GM21526 (cell line): ENCODE measurements at regions not wholly inside any gene's neighbourhood (a gene's known extent, or its start where the extent isn't known, plus 50 kb on each side); places are given as distances from the start of the nearest gene placed in this dataset.

Source experiments
- ATAC-seq: cut with Tn5 transposase; IDR thresholded peaks from one replicate; pipeline ENCODE4 v1.9.1; 2021; ENCODE audit warnings: moderate library complexity; ENCODE audit not compliant: unreplicated experiment, low FRiP score

- ATAC-seq: no peak
Observed at GRCh38 chr10:33461295-33461640, 126.8 kb upstream of the NRP1 start.

GRCh38 chr10:33460505-33461294 is 126.2 kb upstream of the NRP1 start:
- ATAC-seq: no peak

GRCh38 chr10:33459602-33460001 is 125.1 kb upstream of the NRP1 start:
- no peak for ATAC-seq

GRCh38 chr10:33455029-33455428 is 120.6 kb upstream of the NRP1 start:
- no peak for ATAC-seq

GRCh38 chr10:33454554-33454953 is 120.1 kb upstream of the NRP1 start:
- ATAC-seq: no peak

GRCh38 chr10:33453081-33454025 is 118.9 kb upstream of the NRP1 start:
- no peak for ATAC-seq

- no peak for ATAC-seq
Observed at GRCh38 chr10:33448421-33449140, 114.1 kb upstream of the NRP1 start.

- no peak for ATAC-seq
Observed at GRCh38 chr10:33441561-33441960, 107.1 kb upstream of the NRP1 start.

- ATAC-seq: no peak
Observed at GRCh38 chr10:33434933-33435332, 100.5 kb upstream of the NRP1 start.

GRCh38 chr10:33428682-33429081 is 94.2 kb upstream of the NRP1 start:
- ATAC-seq: no peak

- ATAC-seq: no peak
Observed at GRCh38 chr10:33423154-33423529, 88.7 kb upstream of the NRP1 start.

GRCh38 chr10:33422471-33423153 is 88.1 kb upstream of the NRP1 start:
- ATAC-seq: no peak

GRCh38 chr10:33421789-33422462 is 87.5 kb upstream of the NRP1 start:
- ATAC-seq: no peak

GRCh38 chr10:33419311-33419710 is 84.8 kb upstream of the NRP1 start:
- ATAC-seq: no peak

GRCh38 chr10:33418301-33418700 is 83.8 kb upstream of the NRP1 start:
- no peak for ATAC-seq

GRCh38 chr10:33416691-33417090 is 82.2 kb upstream of the NRP1 start:
- no peak for ATAC-seq

- ATAC-seq: no peak
Observed at GRCh38 chr10:33416209-33416608, 81.7 kb upstream of the NRP1 start.

- ATAC-seq: no peak
Observed at GRCh38 chr10:33414841-33415240, 80.4 kb upstream of the NRP1 start.

GRCh38 chr10:33412653-33413361 is 78.3 kb upstream of the NRP1 start:
- no peak for ATAC-seq
